Pancreas (tissue), 10 donors: ENCODE measurements at regions not wholly inside any gene's neighbourhood (a gene's known extent, or its start where the extent isn't known, plus 50 kb on each side); places are given as distances from the start of the nearest gene placed in this dataset.

Experiments
- ATAC-seq, 4 donors: fragments of 200-7000 bp; cut with Tn5 transposase; one replicate each; pipeline versions ENCODE4 v1.8.0 to v1.9.1; 2020; ENCODE audit warnings: mild to moderate bottlenecking in 4 of 4, moderate library complexity in 4 of 4
- DNase-seq, 6 donors: peaks; one replicate each; pipeline ENCODE4 v3.0.0-alpha.2; 2020
- FAIRE-seq: peaks from 2 replicates; lab custom pipeline; 2012; peaks lifted over from hg19 to GRCh38; lab: Jason Lieb, UNC
- H3K27ac ChIP-seq, 4 donors: fragments of 200-600 bp; sonication (generic); 1 replicate in 3 of 4; 2 replicates in 1 of 4; pipeline versions ENCODE4 v1.5.0 to v1.8.0; 2020
- H3K27me3 ChIP-seq, 4 donors: fragments of 200-600 bp; one replicate each; pipeline ENCODE4 v1.8.0; 2021
- H3K36me3 ChIP-seq, 3 donors: fragments of 200-600 bp; sonication (generic) in 1 of 3; one replicate each; pipeline versions ENCODE4 v1.5.0 to v1.8.0; 2020 to 2021
- H3K4me1 ChIP-seq, 3 donors: fragments of 200-600 bp; one replicate each; pipeline ENCODE4 v1.8.0; 2021
- H3K4me3 ChIP-seq, 4 donors: fragments of 200-600 bp; sonication (generic) in 2 of 4; one replicate each; pipeline versions ENCODE4 v1.5.0 to v1.8.0; 2020 to 2021
- H3K9me3 ChIP-seq, 4 donors: fragments of 200-600 bp; one replicate each; pipeline ENCODE4 v1.8.0; 2021
- CTCF ChIP-seq, 4 donors: fragments of 200-600 bp; sonication (generic) in 3 of 4; IDR thresholded peaks; one replicate each; pipeline versions ENCODE4 v1.5.0 to v1.8.0; 2021; ENCODE audit warnings: antibody characterized with exemption in 4 of 4
- WGBS, 2 donors: extraction: QIAGEN DNeasy Blood & Tissue Kit; methylation state at CpG; one replicate each; pipeline ENCODE4 v1.1.7; 2013; 5-methylcytosine and 5-hydroxymethylcytosine counted together
- intact Hi-C, 3 donors: fragments of 100-400 bp; cut with DNase I; formaldehyde crosslinking; loops; one replicate each; pipeline versions ENCODE4 v1.11.1 to v1.14.2; 2022
- donor health status: healthy with polysubstance abuse.
- donor health status: DM: no; HTN: no; CAD: no; lungs with moderate emphysema.
- donor health status: DM: no; HTN: no; CAD: no.
- donor health status: control.
- donor health status: control.
- donor health status: Bipolar disorder and iron deficiency.
- donor health status: DM: yes; HTN: yes; CAD: no.
- donor health status: DM: no; HTN: no; CAD: no.
- donor health status: DM: no; HTN: no; CAD: no.
- donor health status: DM: yes; HTN: yes; CAD: no.

- no peak for FAIRE-seq
Observed at GRCh38 chr17:71969500-71969899, 151.3 kb upstream of the SOX9 start.

GRCh38 chr17:71970312-71970711 is 150.5 kb upstream of the SOX9 start:
- H3K27me3 ChIP-seq: no peaks in the 10 kb centered on the region
- no peak overlapping the region for H3K27ac ChIP-seq
- DNase-seq (no peak), ATAC-seq (peak in 2 of 4 donors; percentile 59 to 63), FAIRE-seq (no peak)
- WGBS, 2 donors: 91 to 92% methylated on average over 1 of the region's 1 CpG
- H3K36me3 ChIP-seq: no peaks in the 10 kb centered on the region
- intact Hi-C loops: no loop called here
- H3K4me1 ChIP-seq: no peaks in the 10 kb centered on the region
- H3K4me3 ChIP-seq: no peak overlapping the region
- H3K9me3 ChIP-seq: no peaks in the 10 kb centered on the region
- no peak for TF ChIP-seq CTCF (IDR thresholded peaks at IDR 0.05)

More at GRCh38 chr17:71969500-71969899, 151.3 kb upstream of the SOX9 start:
- intact Hi-C loops: no loop called here
- Histone ChIP-seq H3K36me3 (no peaks in the 10 kb centered on the region), H3K4me3 (no peak overlapping the region), H3K27me3 (no peaks in the 10 kb centered on the region), H3K9me3 (no peaks in the 10 kb centered on the region), H3K27ac (no peak overlapping the region), H3K4me1 (no peaks in the 10 kb centered on the region)
- DNase-seq (no peak), ATAC-seq (no peak)
- TF ChIP-seq CTCF (IDR thresholded peaks at IDR 0.05): no peak

GRCh38 chr17:71974051-71974450 is 146.8 kb upstream of the SOX9 start:
- FAIRE-seq (no peak), ATAC-seq (no peak), DNase-seq (no peak)
- no peaks in the 10 kb centered on the region for H3K36me3 ChIP-seq
- no peak overlapping the region for H3K27ac ChIP-seq
- no peaks in the 10 kb centered on the region for H3K4me1 ChIP-seq
- 58 to 62% methylated on average over 4 of the region's 4 CpGs for WGBS, 2 donors
- no peaks in the 10 kb centered on the region for H3K27me3 ChIP-seq
- TF ChIP-seq CTCF (IDR thresholded peaks at IDR 0.05): no peak
- H3K4me3 ChIP-seq: no peak overlapping the region
- H3K9me3 ChIP-seq: no peaks in the 10 kb centered on the region
- intact Hi-C loops: no loop called here

- Histone ChIP-seq H3K4me3 (no peak overlapping the region), H3K4me1 (no peaks in the 10 kb centered on the region), H3K9me3 (no peaks in the 10 kb centered on the region), H3K27ac (no peak overlapping the region), H3K27me3 (no peaks in the 10 kb centered on the region), H3K36me3 (no peaks in the 10 kb centered on the region)
- DNase-seq (peak in 1 of 6 donors; percentile 15), ATAC-seq (peak in 3 of 4 donors; percentile 32 to 65 (median 45)), FAIRE-seq (no peak)
- WGBS, 2 donors: 71 to 76% methylated on average over 13 of the region's 13 CpGs
- intact Hi-C loops: no loop called here
- TF ChIP-seq CTCF (IDR thresholded peaks at IDR 0.05): no peak
Observed at GRCh38 chr17:71975331-71975801, 145.5 kb upstream of the SOX9 start.

- peak; percentile 55 to 96 (median 94) for ATAC-seq
- intact Hi-C loops: no loop called here
- no peak for TF ChIP-seq CTCF (IDR thresholded peaks at IDR 0.05)
- no peak for FAIRE-seq
- 69 to 79% methylated on average over 14 to 15 of the region's 15 CpGs for WGBS, 2 donors
- Histone ChIP-seq H3K4me3 (no peak overlapping the region), H3K9me3 (no peaks in the 10 kb centered on the region), H3K36me3 (no peaks in the 10 kb centered on the region), H3K27ac (no peak overlapping the region), H3K4me1 (no peaks in the 10 kb centered on the region), H3K27me3 (no peaks in the 10 kb centered on the region)
- DNase-seq: peak; percentile 22 to 58 (median 38)
Observed at GRCh38 chr17:71976011-71976649, 144.7 kb upstream of the SOX9 start.
